HG03469 (cell line): ENCODE measurements at regions not wholly inside any gene's neighbourhood (a gene's known extent, or its start where the extent isn't known, plus 50 kb on each side); places are given as distances from the start of the nearest gene placed in this dataset.
"Not testable (repeated sequence)": the region's sequence is repeated elsewhere in the genome, so short reads cannot be mapped to it uniquely, and the experiment has no call there.

Source experiments
- ATAC-seq: cut with Tn5 transposase; IDR thresholded peaks from one replicate; pipeline ENCODE4 v1.9.1; 2021; ENCODE audit warnings: mild to moderate bottlenecking, moderate library complexity, moderate number of reproducible peaks; ENCODE audit not compliant: unreplicated experiment

DNA sequence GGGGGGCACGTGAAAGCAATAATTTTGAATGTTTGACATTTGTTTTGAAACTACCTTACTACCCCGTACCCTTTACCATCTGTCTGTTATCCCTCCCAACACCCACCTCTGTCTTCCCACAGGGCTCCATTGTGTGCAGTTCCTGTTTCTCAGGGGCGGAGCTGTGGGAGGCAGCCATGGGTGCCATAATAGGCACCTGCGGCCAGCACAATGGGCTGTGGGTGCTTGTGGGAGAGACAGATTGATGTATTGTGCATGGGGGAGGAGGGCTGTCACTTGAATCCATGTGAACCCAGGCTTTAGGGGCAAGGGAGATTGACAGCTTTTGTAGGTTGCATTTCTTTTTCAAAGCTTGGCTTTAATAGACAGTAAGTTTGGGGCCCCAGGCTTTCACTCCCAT is 122.6 kb upstream of the CXorf66 start:
- ATAC-seq, result peak; percentile 55

- ATAC-seq, result no peak
Measured at GRCh38 chrX:140086691-140087090, 121.4 kb upstream of the CXorf66 start.

- not testable (repeated sequence) for ATAC-seq
Measured at GRCh38 chrX:140074851-140075250, 109.5 kb upstream of the CXorf66 start.

DNA sequence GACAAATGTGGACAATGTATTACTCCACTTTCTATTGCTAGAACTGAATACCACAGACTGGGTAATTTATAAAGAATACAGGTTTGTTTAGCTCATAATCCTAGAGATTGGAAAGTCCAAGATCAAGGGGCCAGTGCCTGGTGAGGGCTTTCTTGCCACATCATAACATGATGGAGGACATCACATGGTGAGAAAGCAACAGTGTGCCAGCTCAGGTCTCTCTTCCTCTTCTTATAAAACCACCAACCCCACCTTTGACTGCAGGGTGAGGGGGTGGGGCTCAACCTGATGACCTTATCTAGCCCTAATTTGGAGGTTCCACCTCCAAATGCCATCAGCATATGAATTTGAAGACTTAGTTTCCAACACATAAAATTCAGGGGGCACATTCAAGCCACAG is 105.7 kb upstream of the CXorf66 start:
- no peak for ATAC-seq

- ATAC-seq, result no peak
Measured at GRCh38 chrX:140065961-140066662, 100.8 kb upstream of the CXorf66 start.

- no peak for ATAC-seq
Measured at GRCh38 chrX:140064993-140065392, 99.7 kb upstream of the CXorf66 start.

DNA sequence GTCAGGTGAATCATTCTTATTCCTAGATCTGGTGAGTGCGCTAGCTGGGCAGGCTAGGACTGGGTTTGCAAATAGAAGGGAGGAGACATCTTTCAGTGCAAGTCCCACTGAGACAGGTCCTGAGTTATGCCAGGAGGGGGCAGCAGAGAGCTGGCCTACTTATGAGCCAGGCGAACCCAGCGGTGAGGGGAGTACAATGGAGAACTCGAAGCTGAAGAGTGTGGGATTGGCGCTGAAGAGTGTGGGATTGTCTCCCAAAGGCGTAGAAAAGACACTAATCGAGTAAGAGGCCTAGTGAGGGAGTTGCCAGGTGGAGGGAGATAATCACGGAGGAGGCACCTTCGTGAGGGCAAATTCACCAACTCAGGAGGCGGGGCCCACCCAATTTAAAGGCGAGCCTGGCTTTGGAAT is 91.7 kb upstream of the CXorf66 start:
- peak; percentile 97 for ATAC-seq

- ATAC-seq, result no peak
Measured at GRCh38 chrX:140053846-140054245, 88.5 kb upstream of the CXorf66 start.

DNA sequence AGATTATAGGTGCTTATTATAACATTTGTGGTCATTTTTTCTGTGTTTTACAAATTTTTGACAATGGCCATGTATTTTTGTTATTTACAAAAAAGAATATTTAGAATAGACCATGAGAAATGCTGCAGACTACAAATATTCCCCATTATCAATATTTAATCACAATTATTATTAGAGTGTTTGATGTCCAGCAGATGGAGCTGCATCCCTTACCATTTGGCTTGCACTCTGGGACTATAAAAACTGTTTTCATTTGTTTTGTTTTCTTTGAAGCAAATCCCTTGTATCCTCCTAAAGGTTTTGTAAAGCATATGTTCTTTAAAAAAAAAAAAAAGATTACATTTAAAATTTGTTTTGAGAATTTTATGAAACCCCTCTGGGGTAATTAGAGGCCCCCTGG is 85.6 kb upstream of the CXorf66 start:
- no peak for ATAC-seq

- no peak for ATAC-seq
Measured at GRCh38 chrX:140040386-140040785, 75.1 kb upstream of the CXorf66 start.

DNA sequence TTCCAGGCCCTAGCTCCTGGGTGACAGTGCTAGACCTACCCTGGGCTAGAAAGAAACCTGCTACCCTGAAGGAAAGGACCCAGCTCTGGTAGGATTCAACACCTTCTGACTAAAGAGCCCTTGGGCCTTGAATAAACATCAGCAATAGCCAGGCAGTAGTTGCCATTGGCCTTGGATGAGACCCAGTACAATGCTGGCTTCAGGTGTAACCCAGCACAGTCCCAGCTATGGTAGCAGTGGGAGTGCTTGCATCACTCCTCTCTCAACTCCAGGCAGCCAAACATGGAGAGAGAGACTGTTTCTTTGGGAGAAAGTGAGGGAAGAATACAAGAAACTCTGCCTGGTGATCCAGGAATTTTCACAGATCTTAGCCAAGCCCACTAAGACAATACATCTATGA is 73.5 kb upstream of the CXorf66 start:
- no peak for ATAC-seq

DNA sequence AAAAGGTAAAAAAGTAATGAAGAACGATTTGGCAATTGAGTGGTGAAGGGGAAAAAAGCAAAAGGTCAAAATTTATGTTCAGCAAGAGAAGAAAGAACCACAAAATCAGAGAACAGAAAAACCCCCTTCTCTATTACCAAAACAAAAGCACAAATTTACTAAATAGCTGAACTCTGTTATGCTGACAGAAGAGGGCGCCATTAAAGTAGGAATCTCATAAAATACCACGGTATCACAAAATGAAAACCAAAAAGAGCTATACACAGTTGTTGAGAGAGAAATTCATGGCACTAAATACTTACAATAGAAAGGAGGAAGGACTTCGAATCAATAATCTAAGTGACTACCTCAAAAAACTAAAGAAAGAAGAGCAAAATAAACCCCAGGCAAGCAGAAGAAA is 69.6 kb upstream of the CXorf66 start:
- no peak for ATAC-seq

GRCh38 chrX:140022482-140022881 is 57.2 kb upstream of the CXorf66 start:
- ATAC-seq, result no peak

DNA sequence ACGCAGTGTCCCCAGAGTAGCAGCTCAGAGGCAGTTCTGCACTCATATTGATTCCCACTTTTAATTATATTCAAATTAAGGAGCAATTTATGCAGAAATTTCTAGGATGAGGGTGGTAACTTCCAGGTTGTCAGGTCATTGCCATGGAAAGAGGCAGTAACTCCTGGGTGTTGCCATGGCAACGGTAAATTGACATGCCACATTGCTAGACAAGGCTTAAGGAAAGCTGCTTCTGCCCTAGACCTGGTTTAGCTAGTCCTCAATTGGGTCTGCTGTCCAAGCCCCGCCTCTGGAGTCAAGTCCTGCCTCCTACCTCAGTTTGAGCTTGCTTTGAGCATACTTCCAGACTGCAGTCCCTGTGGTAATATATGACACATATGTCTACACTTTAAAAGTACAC is 53.8 kb upstream of the CXorf66 start:
- not testable (repeated sequence) for ATAC-seq
